CD14-positive monocyte (primary cell): ENCODE measurements at regions not wholly inside any gene's neighbourhood (a gene's known extent, or its start where the extent isn't known, plus 50 kb on each side); places are given as distances from the start of the nearest gene placed in this dataset.

Experiments
- DNase-seq, 3 donors: peaks; one replicate each; pipeline ENCODE4 v3.0.0-alpha.2; 2011 to 2022
- H2AFZ ChIP-seq: 2 replicates; pipeline ENCODE4 v1.6.0; 2012; ENCODE audit warnings: mild to moderate bottlenecking, low read depth, low read length, inconsistent platforms; ENCODE audit not compliant: insufficient read depth, poor library complexity, severe bottlenecking
- H3K27ac ChIP-seq, 2 donors: 1 replicate in 1 of 2; 2 replicates in 1 of 2; pipeline ENCODE4 v1.5.1; 2012 to 2013; ENCODE audit warnings: low read length in 2 of 2, control low read depth in 1 of 2, inconsistent platforms in 1 of 2, low read depth in 1 of 2, mild to moderate bottlenecking in 1 of 2
- H3K27me3 ChIP-seq, 2 donors: one replicate each; pipeline versions ENCODE4 v1.6.0 to v1.6.1; 2011 to 2013; ENCODE audit warnings: low read length in 2 of 2; ENCODE audit not compliant: control insufficient read depth in 2 of 2, insufficient read depth in 2 of 2
- H3K36me3 ChIP-seq, 2 donors: replicated peaks in 1 of 2; 1 replicate in 1 of 2; 2 replicates in 1 of 2; pipeline versions ENCODE4 v1.5.1 to v1.6.1; 2012 to 2013; ENCODE audit warnings: low read length in 2 of 2, control low read depth in 1 of 2, inconsistent platforms in 1 of 2, mild to moderate bottlenecking in 1 of 2; ENCODE audit not compliant: insufficient read depth in 2 of 2, control insufficient read depth in 1 of 2
- H3K4me1 ChIP-seq, 2 donors: 1 replicate in 1 of 2; 2 replicates in 1 of 2; pipeline versions ENCODE4 v1.5.1 to v1.6.1; 2012 to 2013; ENCODE audit warnings: low read length in 2 of 2, control low read depth in 1 of 2, inconsistent platforms in 1 of 2, mild to moderate bottlenecking in 1 of 2, moderate library complexity in 1 of 2; ENCODE audit not compliant: insufficient read depth in 2 of 2, control insufficient read depth in 1 of 2
- H3K4me2 ChIP-seq: replicated peaks from 2 replicates; pipeline ENCODE3; 2012; ENCODE audit warnings: low read length, moderate library complexity, mild to moderate bottlenecking; ENCODE audit not compliant: poor library complexity, severe bottlenecking; ENCODE audit errors: extremely low read depth
- H3K4me3 ChIP-seq, 3 experiments: fragments of 200-600 bp in 1 of 3; sonication (generic) in 1 of 3; replicated peaks in 1 of 3; 1 replicate in 2 of 3; 2 replicates in 1 of 3; pipeline ENCODE4 v1.5.1; 2011 to 2013; ENCODE audit warnings: low read length in 3 of 3, mild to moderate bottlenecking in 3 of 3, control low read depth in 2 of 3, low read depth in 2 of 3, inconsistent platforms in 1 of 3, moderate library complexity in 1 of 3
- H3K79me2 ChIP-seq: 2 replicates; pipeline ENCODE4 v1.6.0; 2012; ENCODE audit warnings: mild to moderate bottlenecking, control low read depth, inconsistent platforms, low read length, moderate library complexity; ENCODE audit not compliant: insufficient read depth
- H3K9ac ChIP-seq: 2 replicates; pipeline ENCODE4 v1.6.0; 2017; ENCODE audit warnings: low read length, mild to moderate bottlenecking; ENCODE audit not compliant: insufficient read depth, poor library complexity, severe bottlenecking
- H3K9me3 ChIP-seq, 2 donors: replicated peaks in 1 of 2; 1 replicate in 1 of 2; 2 replicates in 1 of 2; pipeline versions ENCODE4 v1.5.1 to v1.6.1; 2012 to 2013; ENCODE audit warnings: low read length in 2 of 2, control low read depth in 1 of 2; ENCODE audit not compliant: control insufficient read depth in 1 of 2, insufficient read depth in 1 of 2
- H4K20me1 ChIP-seq: 2 replicates; pipeline ENCODE4 v1.6.0; 2012; ENCODE audit warnings: mild to moderate bottlenecking, low read length, control low read depth, moderate library complexity; ENCODE audit not compliant: insufficient read depth
- H3K27ac Mint-ChIP-seq, 7 donors: one replicate each; pipeline ENCODE4 v1.8.0; 2020; ENCODE audit warnings: mild to moderate bottlenecking in 7 of 7, mixed read lengths in 7 of 7, moderate library complexity in 6 of 7, inconsistent platforms in 2 of 7
- H3K27me3 Mint-ChIP-seq, 3 donors: one replicate each; pipeline ENCODE4 v1.8.0; 2021 to 2022; ENCODE audit warnings: low read depth in 3 of 3, mild to moderate bottlenecking in 3 of 3, mixed read lengths in 3 of 3, moderate library complexity in 3 of 3, inconsistent platforms in 1 of 3
- H3K36me3 Mint-ChIP-seq, 2 donors: one replicate each; pipeline ENCODE4 v1.8.0; 2020; ENCODE audit warnings: mixed read lengths in 2 of 2, inconsistent platforms in 1 of 2, mild to moderate bottlenecking in 1 of 2
- H3K4me1 Mint-ChIP-seq: one replicate; pipeline ENCODE4 v1.8.0; 2020; ENCODE audit warnings: mild to moderate bottlenecking, mixed read lengths
- H3K4me3 Mint-ChIP-seq, 2 donors: one replicate each; pipeline ENCODE4 v1.8.0; 2020; ENCODE audit warnings: mild to moderate bottlenecking in 2 of 2, mixed read lengths in 2 of 2, moderate library complexity in 1 of 2
- H3K9me3 Mint-ChIP-seq, 7 donors: one replicate each; pipeline ENCODE4 v1.8.0; 2020 to 2022; ENCODE audit warnings: mixed read lengths in 7 of 7, mild to moderate bottlenecking in 6 of 7, moderate library complexity in 6 of 7, inconsistent platforms in 2 of 7
- WGBS: methylation state at CpG from one replicate; pipeline ENCODE4 v1.1.5; 2013; ENCODE audit warnings: missing lambda C conversion rate; ENCODE audit not compliant: insufficient coverage; 5-methylcytosine and 5-hydroxymethylcytosine counted together
- intact Hi-C, 2 donors: fragments of 100-400 bp; cut with micrococcal nuclease; formaldehyde crosslinking; loops; one replicate each; pipeline versions ENCODE4 v1.15.0 to v1.15.1; 2023
- TF ChIP-seq, protein P1 (sequence below): fragments of 200-600 bp; IDR thresholded peaks from one replicate; pipeline ENCODE4 v1.8.0; 2022; ENCODE audit warnings: antibody characterized with exemption, mild to moderate bottlenecking

DNA sequence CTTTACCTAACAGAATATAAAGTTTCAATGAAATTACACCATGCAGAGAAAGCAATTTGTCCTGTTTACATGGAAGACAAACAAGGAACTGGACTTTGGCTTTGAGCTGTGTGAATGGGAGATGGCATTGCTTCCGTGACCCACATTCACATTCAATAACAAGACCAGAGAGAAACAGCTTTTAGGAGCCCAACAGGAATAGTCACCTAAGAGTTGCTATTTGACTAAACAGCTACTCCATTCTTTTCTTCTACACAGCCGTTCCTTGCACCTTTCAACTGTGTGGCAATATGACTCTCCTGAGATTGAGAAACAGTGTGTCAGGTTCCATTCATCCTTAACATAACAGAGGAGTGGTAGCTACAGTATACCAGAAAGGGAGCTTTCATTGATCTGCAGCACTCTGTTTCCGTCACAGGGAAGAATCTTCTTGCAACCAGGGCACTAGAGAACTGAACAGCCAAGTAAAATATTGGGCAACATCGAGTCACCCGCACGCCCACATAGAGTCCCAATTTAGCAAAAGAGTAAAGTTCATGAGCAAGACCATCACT is 355.1 kb downstream of the HAO1 start:
- 94% methylated on average over 2 of the region's 6 CpGs for WGBS
- no peak overlapping the region for H3K9ac ChIP-seq
- TF ChIP-seq, protein P1, sequence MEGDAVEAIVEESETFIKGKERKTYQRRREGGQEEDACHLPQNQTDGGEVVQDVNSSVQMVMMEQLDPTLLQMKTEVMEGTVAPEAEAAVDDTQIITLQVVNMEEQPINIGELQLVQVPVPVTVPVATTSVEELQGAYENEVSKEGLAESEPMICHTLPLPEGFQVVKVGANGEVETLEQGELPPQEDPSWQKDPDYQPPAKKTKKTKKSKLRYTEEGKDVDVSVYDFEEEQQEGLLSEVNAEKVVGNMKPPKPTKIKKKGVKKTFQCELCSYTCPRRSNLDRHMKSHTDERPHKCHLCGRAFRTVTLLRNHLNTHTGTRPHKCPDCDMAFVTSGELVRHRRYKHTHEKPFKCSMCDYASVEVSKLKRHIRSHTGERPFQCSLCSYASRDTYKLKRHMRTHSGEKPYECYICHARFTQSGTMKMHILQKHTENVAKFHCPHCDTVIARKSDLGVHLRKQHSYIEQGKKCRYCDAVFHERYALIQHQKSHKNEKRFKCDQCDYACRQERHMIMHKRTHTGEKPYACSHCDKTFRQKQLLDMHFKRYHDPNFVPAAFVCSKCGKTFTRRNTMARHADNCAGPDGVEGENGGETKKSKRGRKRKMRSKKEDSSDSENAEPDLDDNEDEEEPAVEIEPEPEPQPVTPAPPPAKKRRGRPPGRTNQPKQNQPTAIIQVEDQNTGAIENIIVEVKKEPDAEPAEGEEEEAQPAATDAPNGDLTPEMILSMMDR: no peak
- no peaks in the 10 kb centered on the region for H3K9me3 ChIP-seq
- Mint-ChIP-seq H3K9me3 (no peaks in the 10 kb centered on the region), H3K27me3 (peaks cover 0 to 2% (median 0%) of the 10 kb centered on the region in 3 donors), H3K4me3 (no peak overlapping the region), H3K27ac (no peak overlapping the region), H3K36me3 (no peaks in the 10 kb centered on the region), H3K4me1 (no peaks in the 10 kb centered on the region)
- no peaks in the 10 kb centered on the region for H4K20me1 ChIP-seq
- intact Hi-C loops: no loop called here
- no peak overlapping the region for H3K4me3 ChIP-seq
- H3K36me3 ChIP-seq: no peaks in the 10 kb centered on the region
- DNase-seq: no peak
- no peak overlapping the region for H2AFZ ChIP-seq
- H3K4me1 ChIP-seq: no peaks in the 10 kb centered on the region
- H3K27ac ChIP-seq: no peak overlapping the region
- H3K27me3 ChIP-seq: no peaks in the 10 kb centered on the region
- no peaks in the 10 kb centered on the region for H3K79me2 ChIP-seq
- H3K4me2 ChIP-seq: no peak overlapping the region

DNA sequence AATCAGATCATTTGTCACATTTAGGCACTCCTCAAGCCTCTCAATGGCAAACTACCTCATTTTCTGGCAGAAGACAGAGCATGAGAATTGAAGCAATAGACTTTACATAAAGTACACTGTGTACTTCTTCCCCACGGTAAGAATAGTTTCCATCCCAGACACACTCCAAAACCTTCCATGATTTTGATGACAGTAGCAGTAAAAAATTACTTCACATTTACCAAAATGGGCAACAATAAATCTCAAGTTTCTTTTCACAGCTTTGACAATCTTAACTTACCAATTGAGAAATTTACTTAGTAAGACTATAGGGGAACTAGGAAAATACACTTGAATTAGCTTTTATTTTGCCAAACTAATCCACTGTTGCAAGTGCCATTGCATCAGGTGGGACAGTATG is 353.8 kb downstream of the HAO1 start:
- Histone ChIP-seq H3K4me3 (no peak overlapping the region), H3K4me1 (no peaks in the 10 kb centered on the region), H3K4me2 (no peak overlapping the region), H3K27ac (no peak overlapping the region), H3K36me3 (no peaks in the 10 kb centered on the region), H4K20me1 (no peaks in the 10 kb centered on the region), H2AFZ (no peak overlapping the region), H3K79me2 (no peaks in the 10 kb centered on the region), H3K9ac (no peak overlapping the region), H3K27me3 (no peaks in the 10 kb centered on the region), H3K9me3 (no peaks in the 10 kb centered on the region)
- H3K36me3 Mint-ChIP-seq: no peaks in the 10 kb centered on the region
- H3K4me1 Mint-ChIP-seq: no peaks in the 10 kb centered on the region
- no CpG with 5 or more reads among the region's 1 CpG for WGBS
- H3K27me3 Mint-ChIP-seq: peaks cover 0 to 2% (median 0%) of the 10 kb centered on the region in 3 donors
- no peak overlapping the region for H3K4me3 Mint-ChIP-seq
- TF ChIP-seq, protein P1: no peak
- intact Hi-C loops: no loop called here
- no peaks in the 10 kb centered on the region for H3K9me3 Mint-ChIP-seq
- DNase-seq: no peak
- H3K27ac Mint-ChIP-seq: no peak overlapping the region
